ENCODE measurements at regions not wholly inside any gene's neighbourhood (a gene's known extent, or its start where the extent isn't known, plus 50 kb on each side); places are given as distances from the start of the nearest gene placed in this dataset.
"Not testable (repeated sequence)": the region's sequence is repeated elsewhere in the genome, so short reads cannot be mapped to it uniquely, and the experiment has no call there.

GRCh38 chr2:8355102-8355859 lies 326.6 kb upstream of the ID2 start:
- no peak for DNase-seq

DNA sequence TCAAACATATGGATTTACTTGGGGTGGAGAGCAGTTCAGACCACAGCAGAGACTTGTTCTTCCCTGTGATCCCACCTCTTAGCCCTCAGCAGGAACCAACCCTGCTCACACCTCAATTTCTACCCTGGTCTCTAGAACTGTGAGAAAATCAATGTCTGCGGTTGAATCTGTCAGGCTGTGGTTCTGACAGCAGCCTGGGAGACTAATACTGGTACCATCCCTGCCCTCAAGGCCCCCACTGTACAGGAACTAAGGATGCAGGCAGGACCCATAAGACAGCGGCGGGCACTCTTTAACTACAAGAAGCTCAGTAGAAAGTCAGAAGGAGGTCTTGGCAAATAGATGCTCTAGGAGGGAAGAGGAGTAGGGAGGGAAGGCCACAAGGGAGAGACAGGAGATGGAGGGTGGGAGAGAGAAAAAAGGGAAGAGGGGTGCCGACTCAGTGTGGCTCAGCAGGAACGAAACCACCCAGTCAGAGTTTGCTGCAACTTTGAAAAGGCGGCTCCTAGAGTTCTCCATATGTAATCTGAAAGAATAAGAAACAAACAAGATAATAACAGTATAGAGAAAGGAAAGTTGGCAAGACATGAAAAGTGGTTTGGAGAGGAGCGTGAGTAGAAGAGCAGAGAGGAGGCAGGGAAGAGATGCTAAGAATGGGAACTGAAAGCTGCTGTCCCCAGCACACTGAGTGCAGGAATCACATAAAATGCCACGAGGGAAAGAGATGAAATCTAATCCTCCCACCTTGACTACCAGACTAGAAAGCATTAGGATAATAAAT lies 323.9 kb upstream of the ID2 start:
- no peak for DNase-seq

DNA sequence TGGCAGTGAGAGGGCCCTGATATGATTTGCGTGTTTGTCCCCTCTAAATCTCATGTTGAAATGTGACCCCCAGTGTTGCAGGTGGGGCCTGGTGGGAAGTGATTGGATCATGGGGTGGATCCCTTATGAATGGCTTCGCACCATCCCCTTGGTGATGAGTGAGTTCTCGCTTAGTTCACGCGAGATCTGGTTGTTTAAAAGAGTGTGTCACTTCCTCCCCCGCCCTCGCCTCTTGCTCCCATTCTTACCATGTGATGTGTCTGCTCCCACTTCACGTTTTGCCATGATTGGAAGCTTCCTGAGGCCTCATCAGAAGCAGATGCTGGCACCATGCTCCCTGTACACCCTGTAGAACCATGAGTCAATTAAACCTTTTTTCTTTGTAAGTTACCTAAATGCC lies 319.9 kb upstream of the ID2 start:
- DNase-seq, result no peak

- DNase-seq, result no peak
Measured at GRCh38 chr2:8363161-8363560, 318.7 kb upstream of the ID2 start.

DNA sequence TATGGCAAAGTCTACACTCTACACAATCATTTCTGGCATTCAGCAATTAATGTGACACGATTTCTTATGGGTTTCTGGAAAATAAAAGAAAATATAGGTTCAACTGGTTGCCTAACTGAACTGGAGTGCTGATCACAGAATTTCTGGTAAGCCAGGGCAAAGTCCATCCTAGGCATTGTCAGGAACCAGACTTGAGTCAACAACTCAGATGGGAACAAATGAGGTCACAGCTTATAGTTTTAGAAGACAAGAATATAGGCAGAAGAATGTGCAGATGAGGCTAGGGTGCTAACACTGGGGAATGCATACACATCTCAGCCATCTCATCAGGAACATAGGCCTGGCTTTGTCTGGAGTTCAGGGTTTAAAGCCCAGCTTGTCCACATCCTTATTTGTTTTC lies 317.2 kb upstream of the ID2 start:
- no peak for DNase-seq

GRCh38 chr2:8365331-8365910 lies 316.4 kb upstream of the ID2 start:
- DNase-seq, result peak in 17 of 51 donors; percentile 6 to 61 (median 35)

GRCh38 chr2:8367833-8368232 lies 314.0 kb upstream of the ID2 start:
- no peak for DNase-seq

DNA sequence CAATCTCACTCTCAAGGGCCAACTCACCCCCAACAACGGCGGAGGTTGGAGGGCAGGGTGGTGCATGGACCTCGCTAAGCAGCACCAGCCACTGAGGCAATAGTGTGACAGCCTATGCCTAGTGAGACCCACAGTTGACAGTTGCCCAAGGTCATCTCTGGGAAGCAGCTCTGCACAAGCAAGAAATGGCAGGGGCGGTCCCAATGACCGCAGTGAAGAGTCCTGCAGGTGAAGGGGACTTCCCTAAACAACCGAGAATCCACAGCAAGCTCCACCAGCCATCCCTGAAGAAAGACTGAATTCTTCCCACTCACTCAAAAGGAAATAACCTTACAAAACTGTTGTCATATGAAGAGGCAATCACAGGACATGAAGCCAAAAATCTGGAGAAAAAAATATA lies 313.4 kb upstream of the ID2 start:
- no peak for DNase-seq

DNA sequence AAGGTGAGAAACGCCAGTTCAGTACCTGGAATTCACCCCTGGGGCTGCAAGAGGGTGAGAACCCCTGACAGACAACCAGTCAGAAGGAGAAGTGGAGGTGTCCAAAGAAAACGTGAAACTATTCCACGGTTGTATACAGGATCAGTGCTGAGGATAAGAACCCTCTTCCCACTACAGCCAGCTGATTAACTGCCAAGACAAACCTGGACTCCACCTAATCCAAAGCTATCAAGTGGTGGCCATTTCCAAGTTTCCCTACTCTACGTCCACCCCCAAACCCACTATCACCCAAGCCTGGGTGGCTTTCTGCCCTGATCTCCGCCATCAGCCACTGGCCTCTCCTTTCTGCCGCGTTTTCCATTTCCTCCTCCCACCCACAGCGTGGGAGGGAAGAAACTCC lies 312.3 kb upstream of the ID2 start:
- no peak for DNase-seq

DNA sequence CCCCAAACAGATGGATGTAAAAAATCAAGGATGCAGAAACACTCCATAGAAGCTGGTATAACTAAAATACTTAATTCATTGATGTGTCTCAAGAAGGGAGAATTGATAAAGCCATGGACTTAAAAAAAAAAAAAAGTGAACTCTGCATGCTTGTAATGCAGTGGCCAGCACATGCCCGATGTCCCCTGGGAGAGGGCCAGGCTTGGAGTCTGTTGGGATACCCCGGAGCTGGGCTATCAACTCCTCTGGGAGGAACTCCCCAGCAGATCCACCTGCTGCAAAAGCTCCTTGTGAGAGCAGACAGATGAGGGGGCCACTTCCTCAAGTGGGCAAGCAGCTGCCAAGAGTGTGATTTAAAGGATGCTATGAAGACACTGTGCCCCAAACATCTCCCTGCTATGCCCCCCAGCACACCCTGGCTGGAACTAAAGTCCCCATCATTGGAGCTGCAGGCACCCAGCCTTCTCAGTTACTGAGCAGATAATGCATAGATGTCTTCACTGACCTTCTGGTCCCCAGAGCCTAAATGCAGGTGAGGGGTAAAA lies 311.5 kb upstream of the ID2 start:
- DNase-seq, result no peak

GRCh38 chr2:8371653-8372052 lies 310.2 kb upstream of the ID2 start:
- DNase-seq, result no peak

- DNase-seq, result no peak
Measured at GRCh38 chr2:8374782-8375181, 307.1 kb upstream of the ID2 start.

DNA sequence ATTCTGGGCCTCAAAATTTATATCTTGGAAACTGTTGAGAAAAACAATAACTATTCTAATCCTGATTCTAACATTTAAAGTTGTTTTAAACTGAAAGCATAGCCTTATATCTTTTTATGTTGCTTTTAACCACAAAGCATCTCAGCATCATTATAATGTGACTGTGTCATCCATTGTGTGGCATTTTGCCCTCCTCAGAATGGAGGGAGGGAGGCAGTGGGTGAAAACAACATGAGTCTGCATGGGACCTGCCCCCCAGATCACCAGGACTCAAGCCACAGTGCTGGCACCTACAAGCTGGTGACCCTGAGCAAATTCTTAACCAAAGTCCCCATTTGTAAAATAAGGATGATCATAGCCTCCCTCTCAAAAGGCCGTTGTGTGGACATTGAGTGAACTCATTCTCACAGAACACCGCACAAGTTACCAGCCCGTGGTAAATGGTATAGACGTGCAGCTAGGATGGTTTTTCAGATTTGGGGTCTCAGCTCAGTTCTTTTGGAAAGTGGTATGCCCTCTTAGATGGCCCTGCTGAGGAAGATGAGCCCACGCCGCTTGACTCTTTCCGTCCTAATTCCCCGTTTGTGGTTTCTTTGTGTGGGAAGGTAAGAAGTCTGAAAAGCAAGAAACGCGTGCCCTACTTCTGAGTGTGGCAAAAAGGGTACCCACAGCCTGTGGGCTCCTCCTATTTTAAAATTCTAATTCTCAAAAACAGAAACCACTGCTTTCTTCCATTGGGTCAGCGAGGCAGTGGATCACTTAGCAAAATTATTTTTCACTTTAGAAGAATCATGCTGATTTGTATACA lies 305.0 kb upstream of the ID2 start:
- no peak for DNase-seq

DNA sequence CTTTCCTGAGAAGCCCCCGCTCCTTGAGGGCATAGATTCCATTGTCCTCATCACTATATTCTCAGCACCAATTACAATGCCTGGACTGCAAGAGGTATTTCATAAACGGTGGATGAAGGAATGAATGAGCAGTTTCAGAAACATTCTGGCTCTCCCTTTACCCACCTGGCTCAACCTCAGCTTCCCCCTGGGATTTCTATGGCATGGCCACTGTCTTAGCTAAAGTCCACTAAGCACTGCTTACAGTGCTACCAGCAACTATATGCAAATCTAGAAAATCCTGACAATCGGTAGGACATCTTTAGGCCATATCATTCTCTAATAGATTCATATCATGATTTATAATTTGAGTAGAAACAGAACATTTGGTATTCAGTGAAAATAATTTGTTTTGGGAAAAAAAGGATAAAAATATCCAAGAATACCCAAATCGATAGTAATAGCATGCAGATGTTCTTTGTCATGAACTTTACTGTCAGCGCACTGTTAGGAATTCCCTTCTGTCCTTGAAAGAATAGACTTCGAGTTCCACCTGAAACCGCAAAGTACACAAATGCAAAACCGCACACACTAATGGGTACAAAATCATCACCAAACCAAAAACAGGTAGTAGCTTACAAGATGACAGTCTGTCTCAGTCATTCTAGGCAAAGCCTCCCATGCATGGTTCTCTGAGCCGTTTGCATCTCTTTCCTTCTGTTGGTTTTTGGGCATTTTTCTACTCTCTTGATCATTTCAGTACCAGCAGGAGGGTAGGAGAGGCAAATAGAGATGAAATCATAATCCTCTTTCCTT lies 303.6 kb upstream of the ID2 start:
- DNase-seq, result no peak

DNA sequence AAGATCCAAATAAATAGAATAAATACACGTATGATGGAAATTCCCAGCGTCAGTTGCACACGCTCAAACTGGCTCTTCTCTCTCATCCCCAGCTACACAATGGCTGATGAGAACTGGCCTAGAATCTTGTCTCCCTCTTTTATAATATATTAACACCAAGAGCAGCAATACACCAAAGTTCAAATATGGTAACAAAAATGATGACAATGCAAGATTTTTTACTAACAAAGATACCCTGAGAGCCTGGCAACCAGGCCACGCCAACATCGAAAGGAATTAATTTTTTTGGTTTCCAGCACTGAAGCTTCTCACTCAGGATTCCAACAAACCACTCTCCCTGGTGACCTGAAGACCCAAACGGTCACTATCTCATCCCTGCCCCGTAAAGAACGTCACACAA lies 302.7 kb upstream of the ID2 start:
- DNase-seq, result no peak

GRCh38 chr2:8379549-8379948 lies 302.3 kb upstream of the ID2 start:
- no peak for DNase-seq

- DNase-seq, result no peak
Measured at GRCh38 chr2:8380026-8380425, 301.8 kb upstream of the ID2 start.

- no peak for DNase-seq
Measured at GRCh38 chr2:8380566-8380965, 301.3 kb upstream of the ID2 start.

- no peak for DNase-seq
Measured at GRCh38 chr2:8382485-8382884, 299.4 kb upstream of the ID2 start.

GRCh38 chr2:8386748-8387147 lies 295.1 kb upstream of the ID2 start:
- not testable (repeated sequence) for DNase-seq

DNA sequence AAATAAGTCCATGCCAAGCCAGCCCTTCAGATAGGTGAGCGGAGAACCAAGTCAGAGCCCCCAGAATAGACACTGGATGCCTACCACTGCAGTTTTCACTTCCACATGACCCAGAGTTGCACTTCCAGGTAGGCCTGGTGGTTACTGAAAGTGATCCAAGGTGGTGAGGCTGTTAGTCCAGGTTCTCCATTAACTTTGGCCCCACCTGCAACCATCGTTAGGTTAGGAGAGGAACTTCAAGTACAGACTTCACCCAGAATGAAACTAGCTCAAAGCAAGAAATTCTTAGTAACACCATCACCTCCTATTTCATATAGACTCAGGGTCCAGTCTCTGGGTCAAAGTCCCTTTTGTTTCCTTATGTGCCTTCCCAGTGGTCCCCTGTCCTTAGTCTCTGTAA lies 293.1 kb upstream of the ID2 start:
- no peak for DNase-seq

Data from hypothalamus (tissue), 51 donors.